GM23338 (cell line): ENCODE measurements at regions not wholly inside any gene's neighbourhood (a gene's known extent, or its start where the extent isn't known, plus 50 kb on each side); places are given as distances from the start of the nearest gene placed in this dataset.

Experiments used
- CTCF ChIP-seq, 2 experiments: fragments of 200-600 bp in 1 of 2; sonication (generic) in 1 of 2; conservative IDR thresholded peaks; 2 replicates each; pipeline versions ENCODE4 v1.5.1 to v1.6.1; 2016 to 2017; ENCODE audit warnings: antibody characterized with exemption in 2 of 2, low read depth in 2 of 2, mild to moderate bottlenecking in 2 of 2, moderate library complexity in 1 of 2
- EZH2 ChIP-seq: fragments of 200-600 bp; sonication (generic); IDR thresholded peaks from one replicate; pipeline ENCODE4 v1.8.0; 2017; ENCODE audit warnings: antibody characterized with exemption, mild to moderate bottlenecking, low read depth; ENCODE audit not compliant: unreplicated experiment
- NANOG ChIP-seq: IDR thresholded peaks from 2 replicates; pipeline ENCODE4 v1.6.1; 2016; ENCODE audit warnings: antibody characterized with exemption, borderline replicate concordance
- POLR2AphosphoS5 ChIP-seq: IDR thresholded peaks from 2 replicates; pipeline ENCODE4 v1.6.1; 2016; ENCODE audit warnings: antibody characterized with exemption, low read depth
- STAT1 ChIP-seq: IDR thresholded peaks from one replicate; pipeline ENCODE4 v1.6.1; 2016; ENCODE audit warnings: antibody characterized with exemption; ENCODE audit not compliant: unreplicated experiment
- ZNF114 ChIP-seq: fragments of 250-450 bp; sonication (Bioruptor Pico); IDR thresholded peaks from 2 replicates; pipeline ENCODE4 v1.5.0; 2020; ENCODE audit warnings: mild to moderate bottlenecking, moderate library complexity
- ZNF331 ChIP-seq: fragments of 250-450 bp; sonication (Bioruptor Pico); IDR thresholded peaks from 2 replicates; pipeline ENCODE4 v1.5.0; 2020; ENCODE audit warnings: low read depth, mild to moderate bottlenecking, moderate library complexity
- TF ChIP-seq, protein P1 (sequence below): fragments of 250-450 bp; sonication (Bioruptor Pico); IDR thresholded peaks from 2 replicates; pipeline ENCODE4 v1.5.0; 2020; ENCODE audit warnings: mild to moderate bottlenecking, moderate library complexity
- TF ChIP-seq, protein P2 (sequence below): IDR thresholded peaks from 2 replicates; pipeline ENCODE4 v1.6.1; 2016; ENCODE audit warnings: antibody characterized with exemption

GRCh38 chr12:131635491-131636122 lies 75.3 kb upstream of the SFSWAP start (continued):
- TF ChIP-seq, protein P1, sequence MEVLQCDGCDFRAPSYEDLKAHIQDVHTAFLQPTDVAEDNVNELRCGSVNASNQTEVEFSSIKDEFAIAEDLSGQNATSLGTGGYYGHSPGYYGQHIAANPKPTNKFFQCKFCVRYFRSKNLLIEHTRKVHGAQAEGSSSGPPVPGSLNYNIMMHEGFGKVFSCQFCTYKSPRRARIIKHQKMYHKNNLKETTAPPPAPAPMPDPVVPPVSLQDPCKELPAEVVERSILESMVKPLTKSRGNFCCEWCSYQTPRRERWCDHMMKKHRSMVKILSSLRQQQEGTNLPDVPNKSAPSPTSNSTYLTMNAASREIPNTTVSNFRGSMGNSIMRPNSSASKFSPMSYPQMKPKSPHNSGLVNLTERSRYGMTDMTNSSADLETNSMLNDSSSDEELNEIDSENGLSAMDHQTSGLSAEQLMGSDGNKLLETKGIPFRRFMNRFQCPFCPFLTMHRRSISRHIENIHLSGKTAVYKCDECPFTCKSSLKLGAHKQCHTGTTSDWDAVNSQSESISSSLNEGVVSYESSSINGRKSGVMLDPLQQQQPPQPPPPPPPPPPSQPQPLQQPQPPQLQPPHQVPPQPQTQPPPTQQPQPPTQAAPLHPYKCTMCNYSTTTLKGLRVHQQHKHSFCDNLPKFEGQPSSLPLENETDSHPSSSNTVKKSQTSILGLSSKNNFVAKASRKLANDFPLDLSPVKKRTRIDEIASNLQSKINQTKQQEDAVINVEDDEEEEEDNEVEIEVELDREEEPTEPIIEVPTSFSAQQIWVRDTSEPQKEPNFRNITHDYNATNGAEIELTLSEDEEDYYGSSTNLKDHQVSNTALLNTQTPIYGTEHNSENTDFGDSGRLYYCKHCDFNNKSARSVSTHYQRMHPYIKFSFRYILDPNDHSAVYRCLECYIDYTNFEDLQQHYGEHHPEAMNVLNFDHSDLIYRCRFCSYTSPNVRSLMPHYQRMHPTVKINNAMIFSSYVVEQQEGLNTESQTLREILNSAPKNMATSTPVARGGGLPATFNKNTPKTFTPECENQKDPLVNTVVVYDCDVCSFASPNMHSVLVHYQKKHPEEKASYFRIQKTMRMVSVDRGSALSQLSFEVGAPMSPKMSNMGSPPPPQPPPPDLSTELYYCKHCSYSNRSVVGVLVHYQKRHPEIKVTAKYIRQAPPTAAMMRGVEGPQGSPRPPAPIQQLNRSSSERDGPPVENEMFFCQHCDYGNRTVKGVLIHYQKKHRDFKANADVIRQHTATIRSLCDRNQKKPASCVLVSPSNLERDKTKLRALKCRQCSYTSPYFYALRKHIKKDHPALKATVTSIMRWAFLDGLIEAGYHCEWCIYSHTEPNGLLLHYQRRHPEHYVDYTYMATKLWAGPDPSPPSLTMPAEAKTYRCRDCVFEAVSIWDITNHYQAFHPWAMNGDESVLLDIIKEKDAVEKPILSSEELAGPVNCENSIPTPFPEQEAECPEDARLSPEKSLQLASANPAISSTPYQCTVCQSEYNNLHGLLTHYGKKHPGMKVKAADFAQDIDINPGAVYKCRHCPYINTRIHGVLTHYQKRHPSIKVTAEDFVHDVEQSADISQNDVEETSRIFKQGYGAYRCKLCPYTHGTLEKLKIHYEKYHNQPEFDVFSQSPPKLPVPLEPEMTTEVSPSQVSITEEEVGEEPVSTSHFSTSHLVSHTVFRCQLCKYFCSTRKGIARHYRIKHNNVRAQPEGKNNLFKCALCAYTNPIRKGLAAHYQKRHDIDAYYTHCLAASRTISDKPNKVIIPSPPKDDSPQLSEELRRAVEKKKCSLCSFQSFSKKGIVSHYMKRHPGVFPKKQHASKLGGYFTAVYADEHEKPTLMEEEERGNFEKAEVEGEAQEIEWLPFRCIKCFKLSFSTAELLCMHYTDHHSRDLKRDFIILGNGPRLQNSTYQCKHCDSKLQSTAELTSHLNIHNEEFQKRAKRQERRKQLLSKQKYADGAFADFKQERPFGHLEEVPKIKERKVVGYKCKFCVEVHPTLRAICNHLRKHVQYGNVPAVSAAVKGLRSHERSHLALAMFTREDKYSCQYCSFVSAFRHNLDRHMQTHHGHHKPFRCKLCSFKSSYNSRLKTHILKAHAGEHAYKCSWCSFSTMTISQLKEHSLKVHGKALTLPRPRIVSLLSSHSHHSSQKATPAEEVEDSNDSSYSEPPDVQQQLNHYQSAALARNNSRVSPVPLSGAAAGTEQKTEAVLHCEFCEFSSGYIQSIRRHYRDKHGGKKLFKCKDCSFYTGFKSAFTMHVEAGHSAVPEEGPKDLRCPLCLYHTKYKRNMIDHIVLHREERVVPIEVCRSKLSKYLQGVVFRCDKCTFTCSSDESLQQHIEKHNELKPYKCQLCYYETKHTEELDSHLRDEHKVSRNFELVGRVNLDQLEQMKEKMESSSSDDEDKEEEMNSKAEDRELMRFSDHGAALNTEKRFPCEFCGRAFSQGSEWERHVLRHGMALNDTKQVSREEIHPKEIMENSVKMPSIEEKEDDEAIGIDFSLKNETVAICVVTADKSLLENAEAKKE (CRISPR knock-in tag), result no peak
- TF ChIP-seq POLR2AphosphoS5, result no peak
- TF ChIP-seq, protein P2, sequence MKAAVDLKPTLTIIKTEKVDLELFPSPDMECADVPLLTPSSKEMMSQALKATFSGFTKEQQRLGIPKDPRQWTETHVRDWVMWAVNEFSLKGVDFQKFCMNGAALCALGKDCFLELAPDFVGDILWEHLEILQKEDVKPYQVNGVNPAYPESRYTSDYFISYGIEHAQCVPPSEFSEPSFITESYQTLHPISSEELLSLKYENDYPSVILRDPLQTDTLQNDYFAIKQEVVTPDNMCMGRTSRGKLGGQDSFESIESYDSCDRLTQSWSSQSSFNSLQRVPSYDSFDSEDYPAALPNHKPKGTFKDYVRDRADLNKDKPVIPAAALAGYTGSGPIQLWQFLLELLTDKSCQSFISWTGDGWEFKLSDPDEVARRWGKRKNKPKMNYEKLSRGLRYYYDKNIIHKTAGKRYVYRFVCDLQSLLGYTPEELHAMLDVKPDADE, result no peak
- TF ChIP-seq EZH2, result no peak
- no peak for TF ChIP-seq ZNF331 (CRISPR knock-in tag)
- no peak for TF ChIP-seq NANOG
- TF ChIP-seq STAT1, result no peak
- no peak for TF ChIP-seq CTCF (conservative IDR thresholded peaks at IDR 0.05; ENCODE audit: low read depth in 2 of 2)
- TF ChIP-seq ZNF114, result no peak
